Motor neuron (in vitro differentiated cells): ENCODE measurements at regions not wholly inside any gene's neighbourhood (a gene's known extent, or its start where the extent isn't known, plus 50 kb on each side); places are given as distances from the start of the nearest gene placed in this dataset.

Experiments
- ATAC-seq, 8 experiments: fragments of 200-7000 bp; cut with Tn5 transposase; replicated peaks in 6 of 8; 2 replicates each; pipeline ENCODE4 v1.8.0; 2021; ENCODE audit warnings: mild to moderate bottlenecking in 8 of 8, moderate library complexity in 8 of 8
- H3K27ac ChIP-seq, 2 donors: fragments of 250-450 bp; sonication (Bioruptor Pico); 2 replicates each; pipeline ENCODE4 v1.9.0; 2021; ENCODE audit warnings: antibody characterized with exemption in 2 of 2, mild to moderate bottlenecking in 2 of 2, moderate library complexity in 1 of 2
- H3K4me1 ChIP-seq, 2 donors: fragments of 250-450 bp; sonication (Bioruptor Pico); replicated peaks in 1 of 2; 2 replicates each; pipeline ENCODE4 v1.6.1; 2021; ENCODE audit warnings: antibody characterized with exemption in 2 of 2, mild to moderate bottlenecking in 2 of 2, moderate library complexity in 1 of 2
- H3K4me3 ChIP-seq, 5 donors: fragments of 250-450 bp; sonication (Bioruptor Pico); 2 replicates each; pipeline ENCODE4 v1.9.0; 2021; ENCODE audit warnings: antibody characterized with exemption in 5 of 5, mild to moderate bottlenecking in 5 of 5, moderate library complexity in 4 of 5
- WGBS, 10 experiments: fragments of 450-650 bp; shearing (Covaris generic); methylation state at CpG; one replicate each; pipeline ENCODE4 v1.0.0; 2022; 5-methylcytosine and 5-hydroxymethylcytosine counted together
- in situ Hi-C, 9 experiments: fragments of 400-800 bp; cut with MboI; loops; one replicate each; pipeline ENCODE4 v1.15.0; 2021; ENCODE audit warnings: low sequenced_read_pairs in 9 of 9, low pct_unique_long_range_greater_than_20kb in 2 of 9; ENCODE audit not compliant: unreplicated experiment in 9 of 9

GRCh38 chr7:32428546-32428945 is 61.6 kb downstream of the LSM5 start:
- in situ Hi-C loops: no loop called here
- H3K4me3 ChIP-seq: no peak overlapping the region
- ATAC-seq: no peak
- H3K27ac ChIP-seq: no peak overlapping the region
- H3K4me1 ChIP-seq: no peaks in the 10 kb centered on the region
- WGBS, 10 experiments: 0 to 63% (median 18%) methylated on average over 1 to 8 of the region's 13 CpGs; no CpG with 5 or more reads in 5 of the 10 experiments

- Histone ChIP-seq H3K4me3 (peak overlapping the region; percentile 26 to 37 (median 27)), H3K4me1 (no peaks in the 10 kb centered on the region), H3K27ac (no peak overlapping the region)
- in situ Hi-C loops: no loop called here
- ATAC-seq: peak; percentile 90 to 100 (median 95)
- WGBS, 10 experiments: 0 to 20% (median 3%) methylated on average over 1 to 7 of the region's 48 CpGs; no CpG with 5 or more reads in 4 of the 10 experiments
Observed at GRCh38 chr7:32427769-32428291, 62.4 kb downstream of the LSM5 start.

GRCh38 chr7:32416846-32417245 is 73.3 kb downstream of the LSM5 start:
- Histone ChIP-seq H3K4me3 (no peak overlapping the region), H3K27ac (no peak overlapping the region), H3K4me1 (no peaks in the 10 kb centered on the region)
- in situ Hi-C loops: no loop called here
- 0 to 85% (median 58%) methylated on average over 2 to 5 of the region's 8 CpGs; no CpG with 5 or more reads in 3 of the 10 experiments for WGBS, 10 experiments
- no peak for ATAC-seq

- in situ Hi-C loops: no loop called here
- no peak overlapping the region for H3K27ac ChIP-seq
- H3K4me3 ChIP-seq: no peak overlapping the region
- no peaks in the 10 kb centered on the region for H3K4me1 ChIP-seq
- WGBS, 10 experiments: 7 to 100% (median 39%) methylated on average over 1 to 7 of the region's 10 CpGs; no CpG with 5 or more reads in 3 of the 10 experiments
- ATAC-seq: peak in 1 of 8 experiments; percentile 28
Observed at GRCh38 chr7:32415936-32416335, 74.2 kb downstream of the LSM5 start.

- H3K4me1 ChIP-seq: no peaks in the 10 kb centered on the region
- no peak overlapping the region for H3K27ac ChIP-seq
- 17 to 75% (median 52%) methylated on average over 2 to 5 of the region's 6 CpGs; no CpG with 5 or more reads in 3 of the 10 experiments for WGBS, 10 experiments
- H3K4me3 ChIP-seq: no peak overlapping the region
- no peak for ATAC-seq
- in situ Hi-C loops: no loop called here
Observed at GRCh38 chr7:32415519-32415918, 74.7 kb downstream of the LSM5 start.

- no peak overlapping the region for H3K4me3 ChIP-seq
- H3K4me1 ChIP-seq: no peaks in the 10 kb centered on the region
- WGBS, 10 experiments: 0 to 75% (median 41%) methylated on average over 1 to 4 of the region's 4 CpGs
- H3K27ac ChIP-seq: no peak overlapping the region
- in situ Hi-C loops: no loop called here
- peak in 3 of 8 experiments; percentile 67 to 70 (median 69) for ATAC-seq
Observed at GRCh38 chr7:32412471-32412870, 77.7 kb downstream of the LSM5 start.

GRCh38 chr7:32410545-32410944 is 79.6 kb downstream of the LSM5 start:
- in situ Hi-C loops: no loop called here
- Histone ChIP-seq H3K27ac (no peak overlapping the region), H3K4me1 (no peaks in the 10 kb centered on the region), H3K4me3 (no peak overlapping the region)
- 83 to 86% (median 83%) methylated on average over 1 to 2 of the region's 2 CpGs; no CpG with 5 or more reads in 7 of the 10 experiments for WGBS, 10 experiments
- ATAC-seq: no peak

- WGBS, 10 experiments: 0 to 33% (median 0%) methylated on average over 1 of the region's 1 CpG; no CpG with 5 or more reads in 3 of the 10 experiments
- H3K4me3 ChIP-seq: no peak overlapping the region
- no peak overlapping the region for H3K27ac ChIP-seq
- in situ Hi-C loops: no loop called here
- no peak for ATAC-seq
- no peaks in the 10 kb centered on the region for H3K4me1 ChIP-seq
Observed at GRCh38 chr7:32406386-32406785, 83.8 kb downstream of the LSM5 start.

GRCh38 chr7:32403463-32404229 is 86.5 kb downstream of the LSM5 start:
- in situ Hi-C loops: no loop called here
- 22 to 75% (median 52%) methylated on average over 2 to 11 of the region's 11 CpGs; no CpG with 5 or more reads in 1 of the 10 experiments for WGBS, 10 experiments
- Histone ChIP-seq H3K27ac (no peak overlapping the region), H3K4me3 (no peak overlapping the region), H3K4me1 (no peaks in the 10 kb centered on the region)
- peak in 4 of 8 experiments; percentile 67 to 89 (median 80) for ATAC-seq

GRCh38 chr7:32400676-32401075 is 89.5 kb downstream of the LSM5 start:
- in situ Hi-C loops: no loop called here
- no peak overlapping the region for H3K4me3 ChIP-seq
- no peaks in the 10 kb centered on the region for H3K4me1 ChIP-seq
- no peak for ATAC-seq
- no peak overlapping the region for H3K27ac ChIP-seq
- 17 to 100% (median 65%) methylated on average over 1 to 4 of the region's 4 CpGs; no CpG with 5 or more reads in 3 of the 10 experiments for WGBS, 10 experiments

- Histone ChIP-seq H3K4me1 (no peaks in the 10 kb centered on the region), H3K27ac (no peak overlapping the region), H3K4me3 (no peak overlapping the region)
- ATAC-seq: peak in 2 of 8 experiments; percentile 70 to 81
- in situ Hi-C loops: no loop called here
- WGBS, 10 experiments: 58 to 100% (median 73%) methylated on average over 1 to 3 of the region's 3 CpGs; no CpG with 5 or more reads in 4 of the 10 experiments
Observed at GRCh38 chr7:32399311-32399710, 90.9 kb downstream of the LSM5 start.

GRCh38 chr7:32395168-32395567 is 95.0 kb downstream of the LSM5 start:
- 0 to 100% (median 80%) methylated on average over 1 of the region's 1 CpG; no CpG with 5 or more reads in 1 of the 10 experiments for WGBS, 10 experiments
- no peak for ATAC-seq
- Histone ChIP-seq H3K27ac (no peak overlapping the region), H3K4me3 (no peak overlapping the region), H3K4me1 (no peaks in the 10 kb centered on the region)
- in situ Hi-C loops: no loop called here

- ATAC-seq: no peak
- in situ Hi-C loops: no loop called here
- Histone ChIP-seq H3K4me1 (no peaks in the 10 kb centered on the region), H3K27ac (no peak overlapping the region), H3K4me3 (no peak overlapping the region)
- 0 to 80% (median 50%) methylated on average over 1 of the region's 1 CpG; no CpG with 5 or more reads in 1 of the 10 experiments for WGBS, 10 experiments
Observed at GRCh38 chr7:32393861-32394260, 96.3 kb downstream of the LSM5 start.
